CD4-positive, alpha-beta memory T cell (primary cell): ENCODE measurements at regions not wholly inside any gene's neighbourhood (a gene's known extent, or its start where the extent isn't known, plus 50 kb on each side); places are given as distances from the start of the nearest gene placed in this dataset.

Source experiments
- CTCF ChIA-PET: fragments of 350-600 bp; sonication (Branson Sonifier 250); formaldehyde crosslinking; loops from one replicate; lab custom pipeline; 2021; ENCODE audit warnings: inconsistent platforms; ENCODE audit not compliant: partially characterized antibody; lab: Charles Lee
- POLR2A ChIA-PET: fragments of 350-600 bp; sonication (Branson Sonifier 250); formaldehyde crosslinking; loops from one replicate; lab custom pipeline; 2021; ENCODE audit not compliant: partially characterized antibody; lab: Charles Lee
- DNase-seq, 5 donors: peaks; one replicate each; pipeline versions ENCODE4 v3.0.0 to v3.0.0-alpha.2; 2020 to 2022; ENCODE audit warnings: mixed read lengths in 1 of 5
- H3K27ac ChIP-seq: one replicate; pipeline ENCODE4 v1.7.0; 2013; ENCODE audit warnings: low read depth, low read length
- H3K27me3 ChIP-seq: 2 replicates; pipeline ENCODE4 v1.7.0; 2013; ENCODE audit warnings: mild to moderate bottlenecking, low read length, moderate library complexity; ENCODE audit not compliant: insufficient read depth
- H3K36me3 ChIP-seq: 2 replicates; pipeline ENCODE4 v1.7.0; 2013; ENCODE audit warnings: mild to moderate bottlenecking, low read length, moderate library complexity; ENCODE audit not compliant: insufficient read depth
- H3K4me1 ChIP-seq: 2 replicates; pipeline ENCODE4 v1.7.0; 2013; ENCODE audit warnings: mild to moderate bottlenecking, low read length, moderate library complexity; ENCODE audit not compliant: insufficient read depth
- H3K4me3 ChIP-seq, 2 donors: one replicate each; pipeline ENCODE4 v1.7.0; 2013; ENCODE audit warnings: low read length in 2 of 2, mild to moderate bottlenecking in 1 of 2
- H3K9me3 ChIP-seq, 2 donors: one replicate each; pipeline ENCODE4 v1.7.0; 2013; ENCODE audit warnings: low read length in 2 of 2, control low read depth in 1 of 2; ENCODE audit not compliant: control insufficient read depth in 1 of 2
- H3K27ac Mint-ChIP-seq, 7 donors: one replicate each; pipeline ENCODE4 v1.8.0; 2020 to 2021; ENCODE audit warnings: mixed read lengths in 7 of 7, mild to moderate bottlenecking in 6 of 7, inconsistent platforms in 3 of 7, moderate library complexity in 3 of 7
- H3K27me3 Mint-ChIP-seq, 2 donors: one replicate each; pipeline ENCODE4 v1.8.0; 2020 to 2021; ENCODE audit warnings: mixed read lengths in 2 of 2
- H3K36me3 Mint-ChIP-seq, 2 donors: one replicate each; pipeline ENCODE4 v1.8.0; 2020 to 2021; ENCODE audit warnings: mixed read lengths in 2 of 2, inconsistent platforms in 1 of 2, mild to moderate bottlenecking in 1 of 2
- H3K4me1 Mint-ChIP-seq, 4 donors: one replicate each; pipeline ENCODE4 v1.8.0; 2020 to 2021; ENCODE audit warnings: mixed read lengths in 4 of 4, mild to moderate bottlenecking in 1 of 4
- H3K4me3 Mint-ChIP-seq, 8 donors: one replicate each; pipeline ENCODE4 v1.8.0; 2020 to 2021; ENCODE audit warnings: mixed read lengths in 8 of 8, mild to moderate bottlenecking in 7 of 8, moderate library complexity in 6 of 8, inconsistent platforms in 3 of 8
- H3K9me3 Mint-ChIP-seq, 8 donors: one replicate each; pipeline ENCODE4 v1.8.0; 2020 to 2021; ENCODE audit warnings: mixed read lengths in 8 of 8, mild to moderate bottlenecking in 5 of 8, inconsistent platforms in 3 of 8, moderate library complexity in 1 of 8
- intact Hi-C: fragments of 100-400 bp; cut with micrococcal nuclease; formaldehyde crosslinking; loops from one replicate; pipeline ENCODE4 v1.15.1; 2023

- peak overlapping the region in 3 of 7 donors; percentile 4 to 37 (median 36) for H3K27ac Mint-ChIP-seq
- POLR2A ChIA-PET: no interaction called here
- H3K27me3 ChIP-seq: no peaks in the 10 kb centered on the region
- peak overlapping the region in 1 of 8 donors; percentile 1 for H3K4me3 Mint-ChIP-seq
- H3K4me1 Mint-ChIP-seq: peaks cover 43 to 65% (median 52%) of the 10 kb centered on the region in 4 donors
- H3K36me3 Mint-ChIP-seq: peaks cover 0 to 1% of the 10 kb centered on the region in 2 donors
- H3K9me3 Mint-ChIP-seq: peaks cover 0 to 5% (median 0%) of the 10 kb centered on the region in 8 donors
- no peaks in the 10 kb centered on the region for H3K36me3 ChIP-seq
- H3K4me3 ChIP-seq: no peak overlapping the region
- intact Hi-C loops: no loop called here
- H3K9me3 ChIP-seq: no peaks in the 10 kb centered on the region
- CTCF ChIA-PET: no interaction called here
- no peak for DNase-seq
- no peak overlapping the region for H3K27ac ChIP-seq
- peaks cover 40% of the 10 kb centered on the region for H3K4me1 ChIP-seq
- no peaks in the 10 kb centered on the region for H3K27me3 Mint-ChIP-seq
Measured at GRCh38 chr14:97376310-97376709, 579.1 kb downstream of the VRK1 start.

GRCh38 chr14:97377550-97377949 lies 580.4 kb downstream of the VRK1 start:
- Histone ChIP-seq H3K27ac (no peak overlapping the region), H3K4me3 (no peak overlapping the region), H3K4me1 (peaks cover 44% of the 10 kb centered on the region), H3K36me3 (no peaks in the 10 kb centered on the region), H3K27me3 (no peaks in the 10 kb centered on the region), H3K9me3 (no peaks in the 10 kb centered on the region)
- H3K27me3 Mint-ChIP-seq: no peaks in the 10 kb centered on the region
- peaks cover 0 to 8% (median 2%) of the 10 kb centered on the region in 8 donors for H3K9me3 Mint-ChIP-seq
- H3K36me3 Mint-ChIP-seq: peaks cover 1 to 8% of the 10 kb centered on the region in 2 donors
- intact Hi-C loops: no loop called here
- ChIA-PET CTCF (interaction anchor here (1.8 kb wide), 1 partner anchor 79 kb away, joined by 5 read pairs; no protein-coding TSS in a partner anchor), POLR2A (interaction anchor here (2.6 to 3.3 kb wide), 2 partner anchors 80 to 225 kb away, joined by 13 to 26 read pairs; no protein-coding TSS in a partner anchor)
- peak overlapping the region in 4 of 7 donors; percentile 9 to 81 (median 46) for H3K27ac Mint-ChIP-seq
- peak overlapping the region in 2 of 8 donors; percentile 51 to 83 for H3K4me3 Mint-ChIP-seq
- DNase-seq: no peak
- peaks cover 47 to 76% (median 59%) of the 10 kb centered on the region in 4 donors for H3K4me1 Mint-ChIP-seq

- H3K4me1 Mint-ChIP-seq: peaks cover 44 to 70% (median 55%) of the 10 kb centered on the region in 4 donors
- Histone ChIP-seq H3K4me3 (no peak overlapping the region), H3K9me3 (no peaks in the 10 kb centered on the region), H3K4me1 (peaks cover 44% of the 10 kb centered on the region), H3K27me3 (no peaks in the 10 kb centered on the region), H3K36me3 (no peaks in the 10 kb centered on the region), H3K27ac (peak overlapping the region; percentile 1)
- intact Hi-C loops: no loop called here
- peak overlapping the region; percentile 42 to 92 (median 86) for H3K27ac Mint-ChIP-seq
- H3K4me3 Mint-ChIP-seq: peak overlapping the region; percentile 50 to 89 (median 80)
- CTCF ChIA-PET: interaction anchor here (1.3 to 1.8 kb wide), 4 partner anchors 8 to 78 kb away, joined by 3 to 5 read pairs (median 4); no protein-coding TSS in a partner anchor
- DNase-seq: peak in 4 of 5 donors; percentile 26 to 55 (median 39)
- H3K27me3 Mint-ChIP-seq: no peaks in the 10 kb centered on the region
- H3K9me3 Mint-ChIP-seq: peaks cover 0 to 8% (median under 1%) of the 10 kb centered on the region in 8 donors
- peaks cover 0 to 8% of the 10 kb centered on the region in 2 donors for H3K36me3 Mint-ChIP-seq
- POLR2A ChIA-PET: interaction anchor here (0.8 to 3.3 kb wide), 8 partner anchors 8 to 599 kb away, joined by 3 to 26 read pairs (median 6); no protein-coding TSS in a partner anchor
Measured at GRCh38 chr14:97379091-97379531, 581.9 kb downstream of the VRK1 start.

GRCh38 chr14:97380539-97380941 lies 583.4 kb downstream of the VRK1 start:
- CTCF ChIA-PET: interaction anchor here (1.7 kb wide), 1 partner anchor 79 kb away, joined by 4 read pairs; no protein-coding TSS in a partner anchor
- intact Hi-C loops: no loop called here
- Histone ChIP-seq H3K4me3 (no peak overlapping the region), H3K36me3 (no peaks in the 10 kb centered on the region), H3K27me3 (no peaks in the 10 kb centered on the region), H3K4me1 (peaks cover 44% of the 10 kb centered on the region), H3K9me3 (no peaks in the 10 kb centered on the region), H3K27ac (no peak overlapping the region)
- peak overlapping the region in 7 of 8 donors; percentile 28 to 89 (median 76) for H3K4me3 Mint-ChIP-seq
- peaks cover 0 to 8% (median under 1%) of the 10 kb centered on the region in 8 donors for H3K9me3 Mint-ChIP-seq
- DNase-seq: peak in 1 of 5 donors; percentile 54
- H3K36me3 Mint-ChIP-seq: peaks cover 0 to 8% of the 10 kb centered on the region in 2 donors
- no peaks in the 10 kb centered on the region for H3K27me3 Mint-ChIP-seq
- peaks cover 41 to 66% (median 53%) of the 10 kb centered on the region in 4 donors for H3K4me1 Mint-ChIP-seq
- H3K27ac Mint-ChIP-seq: peak overlapping the region in 6 of 7 donors; percentile 9 to 91 (median 66)
- POLR2A ChIA-PET: interaction anchor here (1.0 to 3.3 kb wide), 3 partner anchors 12 to 597 kb away, joined by 3 to 26 read pairs (median 6); no protein-coding TSS in a partner anchor

- POLR2A ChIA-PET: interaction anchor here (1.6 kb wide), 1 partner anchor 27 kb away, joined by 4 read pairs; no protein-coding TSS in a partner anchor
- DNase-seq: no peak
Measured at GRCh38 chr14:97381309-97381708, 584.1 kb downstream of the VRK1 start.

GRCh38 chr14:97382616-97383226 lies 585.5 kb downstream of the VRK1 start:
- H3K4me1 ChIP-seq: peaks cover 39% of the 10 kb centered on the region
- Mint-ChIP-seq H3K27ac (no peak overlapping the region), H3K9me3 (peaks cover 0 to 8% (median under 1%) of the 10 kb centered on the region in 8 donors), H3K27me3 (peaks cover 0 to 2% of the 10 kb centered on the region in 2 donors), H3K4me1 (peaks cover 38 to 54% (median 45%) of the 10 kb centered on the region in 4 donors), H3K4me3 (no peak overlapping the region), H3K36me3 (peaks cover 0 to 8% of the 10 kb centered on the region in 2 donors)
- H3K36me3 ChIP-seq: no peaks in the 10 kb centered on the region
- CTCF ChIA-PET: interaction anchor here (1.5 kb wide), 2 partner anchors 22 to 596 kb away, joined by 3 read pairs; no protein-coding TSS in a partner anchor
- DNase-seq: no peak
- no peaks in the 10 kb centered on the region for H3K27me3 ChIP-seq
- H3K4me3 ChIP-seq: no peak overlapping the region
- H3K27ac ChIP-seq: no peak overlapping the region
- H3K9me3 ChIP-seq: no peaks in the 10 kb centered on the region
- intact Hi-C loops: no loop called here
- POLR2A ChIA-PET: interaction anchor here (0.7 to 1.6 kb wide), 3 partner anchors 26 to 105 kb away, joined by 3 to 4 read pairs (median 3); no protein-coding TSS in a partner anchor

More at GRCh38 chr14:97381309-97381708, 584.1 kb downstream of the VRK1 start:
- Histone ChIP-seq H3K27ac (no peak overlapping the region), H3K36me3 (no peaks in the 10 kb centered on the region), H3K4me3 (no peak overlapping the region), H3K27me3 (no peaks in the 10 kb centered on the region), H3K4me1 (peaks cover 44% of the 10 kb centered on the region), H3K9me3 (no peaks in the 10 kb centered on the region)
- H3K27ac Mint-ChIP-seq: peak overlapping the region in 4 of 7 donors; percentile 2 to 81 (median 40)
- H3K27me3 Mint-ChIP-seq: peaks cover 0 to 1% of the 10 kb centered on the region in 2 donors
- CTCF ChIA-PET: interaction anchor here (1.5 kb wide), 2 partner anchors 24 to 597 kb away, joined by 3 read pairs; no protein-coding TSS in a partner anchor
- intact Hi-C loops: no loop called here
- peaks cover 39 to 61% (median 49%) of the 10 kb centered on the region in 4 donors for H3K4me1 Mint-ChIP-seq
- peak overlapping the region in 2 of 8 donors; percentile 6 to 13 for H3K4me3 Mint-ChIP-seq
- peaks cover 0 to 8% of the 10 kb centered on the region in 2 donors for H3K36me3 Mint-ChIP-seq
- peaks cover 0 to 8% (median under 1%) of the 10 kb centered on the region in 8 donors for H3K9me3 Mint-ChIP-seq
